Calu3 (cell line): ENCODE measurements at regions not wholly inside any gene's neighbourhood (a gene's known extent, or its start where the extent isn't known, plus 50 kb on each side); places are given as distances from the start of the nearest gene placed in this dataset.

Experiments used
- BruUV-seq: library from RNA; stranded (reverse); fragments of 400-500 nt; replicated peaks from 2 replicates; lab custom pipeline; 2021; lab: Mats Ljungman, UMichigan
- CTCF ChIA-PET: fragments of 300-600 bp; sonication (Branson Sonifier 250); formaldehyde crosslinking; loops from one replicate; lab custom pipeline; 2022; ENCODE audit warnings: antibody characterized with exemption; lab: Charles Lee
- DNase-seq: peaks from one replicate; pipeline ENCODE4 v3.0.0; 2022
- H3K27ac Mint-ChIP-seq: one replicate; pipeline ENCODE4 v1.8.0; 2022; ENCODE audit warnings: mixed read lengths; ENCODE audit not compliant: unreplicated experiment
- H3K27me3 Mint-ChIP-seq: one replicate; pipeline ENCODE4 v1.8.0; 2022; ENCODE audit warnings: mixed read lengths; ENCODE audit not compliant: unreplicated experiment
- H3K36me3 Mint-ChIP-seq: one replicate; pipeline ENCODE4 v1.8.0; 2022; ENCODE audit warnings: mild to moderate bottlenecking, moderate library complexity, mixed read lengths; ENCODE audit not compliant: insufficient read depth, unreplicated experiment
- H3K4me1 Mint-ChIP-seq: one replicate; pipeline ENCODE4 v1.8.0; 2022; ENCODE audit warnings: mild to moderate bottlenecking, low read depth, mixed read lengths; ENCODE audit not compliant: unreplicated experiment
- H3K4me3 Mint-ChIP-seq: one replicate; pipeline ENCODE4 v1.8.0; 2022; ENCODE audit warnings: mild to moderate bottlenecking, low read depth, moderate library complexity, mixed read lengths; ENCODE audit not compliant: unreplicated experiment
- H3K9me3 Mint-ChIP-seq: one replicate; pipeline ENCODE4 v1.8.0; 2022; ENCODE audit warnings: low read depth, mixed read lengths; ENCODE audit not compliant: unreplicated experiment
- CTCF ChIP-seq: fragments of 200-600 bp; IDR thresholded peaks from one replicate; pipeline ENCODE4 v1.8.0; 2022; ENCODE audit warnings: antibody characterized with exemption; ENCODE audit not compliant: unreplicated experiment
- intact Hi-C: fragments of 100-400 bp; cut with micrococcal nuclease; formaldehyde crosslinking; loops from one replicate; pipeline ENCODE4 v1.10.0; 2022; ENCODE audit not compliant: unreplicated experiment

- Mint-ChIP-seq H3K9me3 (peaks cover 13% of the 10 kb centered on the region), H3K36me3 (no peaks in the 10 kb centered on the region), H3K27ac (no peak overlapping the region), H3K4me3 (no peak overlapping the region), H3K27me3 (no peaks in the 10 kb centered on the region), H3K4me1 (no peaks in the 10 kb centered on the region)
- BruUV-seq = no TSS peak
- CTCF ChIA-PET = no interaction called here
- intact Hi-C loops = no loop called here
- DNase-seq = no peak
- TF ChIP-seq CTCF = no peak
These were observed 137.6 kb upstream of the CDK6 start for GRCh38 chr7:92973974-92974373.

GRCh38 chr7:92973293-92973731, 136.9 kb upstream of the CDK6 start:
- BruUV-seq = no TSS peak
- Mint-ChIP-seq H3K27me3 (no peaks in the 10 kb centered on the region), H3K36me3 (no peaks in the 10 kb centered on the region), H3K4me3 (no peak overlapping the region), H3K9me3 (peaks cover 13% of the 10 kb centered on the region), H3K4me1 (no peaks in the 10 kb centered on the region), H3K27ac (no peak overlapping the region)
- no peak for TF ChIP-seq CTCF
- no peak for DNase-seq
- CTCF ChIA-PET = no interaction called here
- intact Hi-C loops = no loop called here

GRCh38 chr7:92972441-92972840, 136.1 kb upstream of the CDK6 start:
- BruUV-seq = no TSS peak
- no peak for DNase-seq
- H3K27ac Mint-ChIP-seq = no peak overlapping the region
- peaks cover 13% of the 10 kb centered on the region for H3K9me3 Mint-ChIP-seq
- TF ChIP-seq CTCF = no peak
- no peak overlapping the region for H3K4me3 Mint-ChIP-seq
- H3K27me3 Mint-ChIP-seq = no peaks in the 10 kb centered on the region
- intact Hi-C loops = no loop called here
- H3K36me3 Mint-ChIP-seq = no peaks in the 10 kb centered on the region
- CTCF ChIA-PET = no interaction called here
- no peaks in the 10 kb centered on the region for H3K4me1 Mint-ChIP-seq

- CTCF ChIA-PET = no interaction called here
- Mint-ChIP-seq H3K4me3 (no peak overlapping the region), H3K9me3 (no peaks in the 10 kb centered on the region), H3K27ac (no peak overlapping the region), H3K4me1 (no peaks in the 10 kb centered on the region), H3K27me3 (no peaks in the 10 kb centered on the region), H3K36me3 (no peaks in the 10 kb centered on the region)
- no peak for DNase-seq
- TF ChIP-seq CTCF = no peak
- no TSS peak for BruUV-seq
- intact Hi-C loops = no loop called here
These were observed 132.7 kb upstream of the CDK6 start for GRCh38 chr7:92969061-92969460.
